ENCODE measurements at regions not wholly inside any gene's neighbourhood (a gene's known extent, or its start where the extent isn't known, plus 50 kb on each side); places are given as distances from the start of the nearest gene placed in this dataset.

DNA sequence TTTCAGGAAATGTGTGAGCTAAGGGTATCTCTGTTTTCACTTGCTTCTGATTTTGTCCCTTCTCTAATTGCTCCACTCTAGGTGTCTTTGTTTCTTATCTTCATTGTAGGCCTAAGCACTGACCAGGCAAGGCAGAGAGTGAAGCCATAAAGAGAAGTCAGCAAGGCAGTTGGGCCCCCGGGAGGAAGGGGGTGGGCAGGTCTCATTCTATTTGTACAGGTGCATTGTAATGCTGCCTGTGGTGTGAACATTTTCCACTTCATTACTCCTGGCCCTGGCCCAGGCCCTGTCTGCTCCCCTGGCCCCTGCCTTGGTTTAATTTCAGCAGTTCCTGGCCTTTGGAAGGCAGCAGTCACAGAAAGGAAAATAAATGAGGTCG lies 86.4 kb upstream of the JUN start:
- Histone ChIP-seq H3K9me3 (replicated peaks in 1 of 2; ENCODE audit: control insufficient read depth in 2 of 2, insufficient read depth in 1 of 2, low read depth in 1 of 2, low read length in 2 of 2) (no peaks in the 10 kb centered on the region), H3K18ac (ENCODE audit: low read length) (peak overlapping the region; percentile 35), H2BK12ac (ENCODE audit: low read length) (no peak overlapping the region), H3K4me1 (ENCODE audit: control insufficient read depth in 2 of 2, insufficient read depth in 1 of 2, low read depth in 1 of 2, low read length in 2 of 2) (peaks cover 8 to 10% of the 10 kb centered on the region in 2 donors), H3K4ac (ENCODE audit: low read length) (no peak overlapping the region), H3K4me3 (ENCODE audit: low read length in 2 of 2) (no peak overlapping the region), H4K91ac (ENCODE audit: low read depth, low read length, poor library complexity) (no peak overlapping the region), H3K79me1 (ENCODE audit: low read depth, low read length) (no peaks in the 10 kb centered on the region), H2BK120ac (ENCODE audit: low read depth, low read length) (no peak overlapping the region), H3K27me3 (ENCODE audit: control insufficient read depth in 3 of 3, insufficient read depth in 3 of 3, low read depth in 1 of 3, low read length in 3 of 3) (no peaks in the 10 kb centered on the region), H3K36me3 (replicated peaks in 1 of 2; ENCODE audit: control insufficient read depth in 2 of 2, insufficient read depth in 2 of 2, low read length in 2 of 2) (no peaks in the 10 kb centered on the region), H2AK5ac (ENCODE audit: low read depth, low read length) (peak overlapping the region; percentile 65), H4K8ac (ENCODE audit: low read depth, low read length) (no peak overlapping the region), H3K9ac (ENCODE audit: low read depth, low read length, poor library complexity) (no peak overlapping the region), H3K4me2 (ENCODE audit: insufficient read depth, low read length, poor library complexity, severe bottlenecking) (no peak overlapping the region), H2BK15ac (ENCODE audit: low read length) (no peak overlapping the region), H3K27ac (replicated peaks; ENCODE audit: low read length) (no peak overlapping the region), H3K23ac (ENCODE audit: low read depth, low read length, poor library complexity) (no peak overlapping the region), H2BK5ac (ENCODE audit: low read length) (no peak overlapping the region), H3K14ac (ENCODE audit: low read length) (no peak overlapping the region), H2AFZ (ENCODE audit: low read length) (no peak overlapping the region)
- DNase-seq (ENCODE audit: low spot score), result no peak
- WGBS, 2 donors (ENCODE audit: extremely low coverage in 2 of 2, insufficient read length in 2 of 2, insufficient replicate concordance in 1 of 2), result no CpG with 5 or more reads among the region's 2 CpGs

DNA sequence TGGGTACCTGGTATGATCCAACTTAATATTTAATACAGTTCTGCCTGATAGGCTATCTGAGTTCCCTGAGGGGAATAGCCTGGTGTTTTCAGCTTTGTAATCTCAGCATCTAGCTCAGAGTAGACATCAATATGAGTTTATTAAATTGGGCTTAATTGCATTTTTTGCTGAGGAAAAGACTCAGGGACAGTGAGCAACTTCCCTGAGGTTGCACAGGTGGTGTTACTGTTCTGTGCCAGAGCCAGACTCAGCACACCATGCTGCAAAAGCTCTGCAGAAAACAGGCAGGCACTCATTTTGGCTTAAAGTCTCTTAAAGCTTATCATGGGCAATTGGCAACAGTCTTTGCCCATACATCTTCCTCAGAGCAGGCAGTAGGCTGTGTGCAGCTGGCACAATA lies 90.5 kb upstream of the JUN start:
- no peaks in the 10 kb centered on the region for H3K36me3 ChIP-seq (replicated peaks in 1 of 2; ENCODE audit: control insufficient read depth in 2 of 2, insufficient read depth in 2 of 2, low read length in 2 of 2)
- H2BK12ac ChIP-seq (ENCODE audit: low read length), result no peak overlapping the region
- H4K91ac ChIP-seq (ENCODE audit: low read depth, low read length, poor library complexity), result no peak overlapping the region
- H3K23ac ChIP-seq (ENCODE audit: low read depth, low read length, poor library complexity), result no peak overlapping the region
- no peaks in the 10 kb centered on the region for H3K9me3 ChIP-seq (replicated peaks in 1 of 2; ENCODE audit: control insufficient read depth in 2 of 2, insufficient read depth in 1 of 2, low read depth in 1 of 2, low read length in 2 of 2)
- no peak for DNase-seq (ENCODE audit: low spot score)
- peaks cover 10 to 11% of the 10 kb centered on the region in 2 donors for H3K4me1 ChIP-seq (ENCODE audit: control insufficient read depth in 2 of 2, insufficient read depth in 1 of 2, low read depth in 1 of 2, low read length in 2 of 2)
- no peak overlapping the region for H3K14ac ChIP-seq (ENCODE audit: low read length)
- H4K8ac ChIP-seq (ENCODE audit: low read depth, low read length), result no peak overlapping the region
- H3K4me2 ChIP-seq (ENCODE audit: insufficient read depth, low read length, poor library complexity, severe bottlenecking), result peak overlapping the region; percentile 43
- no peaks in the 10 kb centered on the region for H3K27me3 ChIP-seq (ENCODE audit: control insufficient read depth in 3 of 3, insufficient read depth in 3 of 3, low read depth in 1 of 3, low read length in 3 of 3)
- H2BK15ac ChIP-seq (ENCODE audit: low read length), result no peak overlapping the region
- no peak overlapping the region for H2BK5ac ChIP-seq (ENCODE audit: low read length)
- no peaks in the 10 kb centered on the region for H3K79me1 ChIP-seq (ENCODE audit: low read depth, low read length)
- no peak overlapping the region for H3K4me3 ChIP-seq (ENCODE audit: low read length in 2 of 2)
- no peak overlapping the region for H3K9ac ChIP-seq (ENCODE audit: low read depth, low read length, poor library complexity)
- H2AK5ac ChIP-seq (ENCODE audit: low read depth, low read length), result no peak overlapping the region
- no peak overlapping the region for H3K4ac ChIP-seq (ENCODE audit: low read length)
- H2AFZ ChIP-seq (ENCODE audit: low read length), result peak overlapping the region; percentile 79
- no peak overlapping the region for H2BK120ac ChIP-seq (ENCODE audit: low read depth, low read length)
- H3K18ac ChIP-seq (ENCODE audit: low read length), result peak overlapping the region; percentile 69
- H3K27ac ChIP-seq (replicated peaks; ENCODE audit: low read length), result peak overlapping the region; percentile 51

DNA sequence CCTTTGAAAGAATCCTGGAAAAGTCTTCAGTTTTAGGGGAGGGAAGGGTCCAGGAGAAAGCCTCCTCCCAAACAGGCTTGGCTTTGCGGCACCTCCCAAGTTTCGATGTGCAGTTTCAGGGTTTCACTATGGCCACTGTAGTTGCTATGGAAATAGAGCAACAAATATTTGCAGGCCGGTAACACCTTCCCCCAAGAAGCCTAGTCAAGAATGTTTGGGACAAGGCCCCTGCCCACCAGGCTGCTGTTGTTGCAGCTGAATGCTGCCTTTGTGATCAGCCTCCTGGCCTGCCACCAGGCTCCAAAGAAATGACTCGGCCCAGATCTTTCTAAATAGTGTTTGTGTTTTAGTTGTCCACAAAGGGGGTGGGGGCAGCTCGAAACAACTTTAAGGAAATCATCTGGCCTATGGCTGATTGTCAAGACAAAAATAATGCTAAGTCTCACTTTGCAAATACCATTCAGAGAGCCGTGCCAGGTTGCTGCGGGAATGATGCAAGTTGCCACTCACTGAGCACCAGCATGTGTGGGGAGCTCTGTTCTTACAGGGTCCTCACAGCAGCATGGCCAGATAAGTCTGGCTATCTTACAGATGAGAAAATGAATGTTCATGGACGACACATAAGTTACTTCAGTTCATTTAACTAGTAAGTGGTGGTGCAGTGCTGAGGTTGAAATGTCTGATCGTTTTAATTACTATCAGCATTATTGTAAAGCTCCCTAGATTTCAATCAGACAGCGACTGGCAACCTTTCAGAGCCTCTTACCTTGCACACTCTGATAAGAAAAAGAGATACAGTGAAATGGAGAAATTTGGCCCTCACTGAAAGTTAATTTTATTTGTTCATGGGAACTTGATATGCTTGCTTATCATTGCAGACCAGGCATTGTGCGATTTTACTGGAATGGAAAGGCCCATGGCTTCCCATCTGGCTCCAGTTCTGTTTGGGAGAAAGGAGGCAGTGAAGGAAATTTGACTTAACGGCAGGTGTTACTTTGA lies 91.2 kb upstream of the JUN start:
- peak overlapping the region in 1 of 2 donors; percentile 6 for H3K4me3 ChIP-seq (ENCODE audit: low read length in 2 of 2)
- peak overlapping the region; percentile 79 for H2AFZ ChIP-seq (ENCODE audit: low read length)
- H3K9me3 ChIP-seq (replicated peaks in 1 of 2; ENCODE audit: control insufficient read depth in 2 of 2, insufficient read depth in 1 of 2, low read depth in 1 of 2, low read length in 2 of 2), result no peaks in the 10 kb centered on the region
- no peak overlapping the region for H4K8ac ChIP-seq (ENCODE audit: low read depth, low read length)
- DNase-seq (ENCODE audit: low spot score), result peak; percentile 75
- H3K4me2 ChIP-seq (ENCODE audit: insufficient read depth, low read length, poor library complexity, severe bottlenecking), result peak overlapping the region; percentile 43
- no peak overlapping the region for H2BK120ac ChIP-seq (ENCODE audit: low read depth, low read length)
- no peak overlapping the region for H4K91ac ChIP-seq (ENCODE audit: low read depth, low read length, poor library complexity)
- no peak overlapping the region for H2BK5ac ChIP-seq (ENCODE audit: low read length)
- H3K27me3 ChIP-seq (ENCODE audit: control insufficient read depth in 3 of 3, insufficient read depth in 3 of 3, low read depth in 1 of 3, low read length in 3 of 3), result no peaks in the 10 kb centered on the region
- no peak overlapping the region for H3K14ac ChIP-seq (ENCODE audit: low read length)
- WGBS, 2 donors (ENCODE audit: extremely low coverage in 2 of 2, insufficient read length in 2 of 2, insufficient replicate concordance in 1 of 2), result no CpG with 5 or more reads among the region's 12 CpGs
- peaks cover 9 to 11% of the 10 kb centered on the region in 2 donors for H3K4me1 ChIP-seq (ENCODE audit: control insufficient read depth in 2 of 2, insufficient read depth in 1 of 2, low read depth in 1 of 2, low read length in 2 of 2)
- no peak overlapping the region for H3K23ac ChIP-seq (ENCODE audit: low read depth, low read length, poor library complexity)
- peak overlapping the region; percentile 69 for H3K18ac ChIP-seq (ENCODE audit: low read length)
- no peak overlapping the region for H2AK5ac ChIP-seq (ENCODE audit: low read depth, low read length)
- no peak overlapping the region for H2BK15ac ChIP-seq (ENCODE audit: low read length)
- H3K9ac ChIP-seq (ENCODE audit: low read depth, low read length, poor library complexity), result no peak overlapping the region
- H3K79me1 ChIP-seq (ENCODE audit: low read depth, low read length), result no peaks in the 10 kb centered on the region
- peak overlapping the region; percentile 79 for H3K27ac ChIP-seq (replicated peaks; ENCODE audit: low read length)
- H3K4ac ChIP-seq (ENCODE audit: low read length), result no peak overlapping the region
- H2BK12ac ChIP-seq (ENCODE audit: low read length), result no peak overlapping the region
- no peaks in the 10 kb centered on the region for H3K36me3 ChIP-seq (replicated peaks in 1 of 2; ENCODE audit: control insufficient read depth in 2 of 2, insufficient read depth in 2 of 2, low read length in 2 of 2)

DNA sequence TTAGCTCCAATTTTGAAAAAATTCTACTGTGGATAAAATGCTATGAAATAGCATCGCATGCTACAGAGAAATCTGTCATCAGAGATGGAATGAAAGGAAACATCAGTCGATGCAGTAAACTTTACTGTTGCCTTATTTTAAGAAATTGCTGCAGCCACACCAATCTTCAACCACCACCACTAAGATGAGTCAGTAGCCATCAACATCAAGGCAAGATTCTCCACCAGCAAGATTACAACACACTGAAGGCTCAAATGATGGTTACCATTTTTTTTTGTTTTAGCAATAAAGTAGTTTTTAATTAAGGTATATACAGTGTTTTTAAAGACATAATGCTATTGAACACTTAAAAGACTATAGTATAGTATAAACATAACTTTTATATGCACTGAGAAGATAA lies 95.6 kb upstream of the JUN start:
- Histone ChIP-seq H4K91ac (ENCODE audit: low read depth, low read length, poor library complexity) (no peak overlapping the region), H3K9ac (ENCODE audit: low read depth, low read length, poor library complexity) (no peak overlapping the region), H2BK15ac (ENCODE audit: low read length) (no peak overlapping the region), H3K23ac (ENCODE audit: low read depth, low read length, poor library complexity) (no peak overlapping the region), H3K14ac (ENCODE audit: low read length) (no peak overlapping the region), H4K8ac (ENCODE audit: low read depth, low read length) (no peak overlapping the region), H2BK120ac (ENCODE audit: low read depth, low read length) (no peak overlapping the region), H3K18ac (ENCODE audit: low read length) (no peak overlapping the region), H3K9me3 (replicated peaks in 1 of 2; ENCODE audit: control insufficient read depth in 2 of 2, insufficient read depth in 1 of 2, low read depth in 1 of 2, low read length in 2 of 2) (no peaks in the 10 kb centered on the region), H2BK12ac (ENCODE audit: low read length) (no peak overlapping the region), H3K4me3 (ENCODE audit: low read length in 2 of 2) (no peak overlapping the region), H2AFZ (ENCODE audit: low read length) (no peak overlapping the region), H3K4me2 (ENCODE audit: insufficient read depth, low read length, poor library complexity, severe bottlenecking) (no peak overlapping the region), H3K27me3 (ENCODE audit: control insufficient read depth in 3 of 3, insufficient read depth in 3 of 3, low read depth in 1 of 3, low read length in 3 of 3) (no peaks in the 10 kb centered on the region), H2AK5ac (ENCODE audit: low read depth, low read length) (no peak overlapping the region), H3K36me3 (replicated peaks in 1 of 2; ENCODE audit: control insufficient read depth in 2 of 2, insufficient read depth in 2 of 2, low read length in 2 of 2) (no peaks in the 10 kb centered on the region), H3K4me1 (ENCODE audit: control insufficient read depth in 2 of 2, insufficient read depth in 1 of 2, low read depth in 1 of 2, low read length in 2 of 2) (peaks cover 10% of the 10 kb centered on the region in 2 donors), H2BK5ac (ENCODE audit: low read length) (no peak overlapping the region), H3K27ac (replicated peaks; ENCODE audit: low read length) (no peak overlapping the region), H3K79me1 (ENCODE audit: low read depth, low read length) (no peaks in the 10 kb centered on the region), H3K4ac (ENCODE audit: low read length) (no peak overlapping the region)
- DNase-seq (ENCODE audit: low spot score), result no peak
- WGBS, 2 donors (ENCODE audit: extremely low coverage in 2 of 2, insufficient read length in 2 of 2, insufficient replicate concordance in 1 of 2), result no CpG with 5 or more reads among the region's 2 CpGs
